Stimulated activated naive CD8-positive, alpha-beta T cell treated with anti-CD3 and anti-CD28 coated beads, Interleukin-15, Interleukin-2, amounts not matched to agents 100 ng/mL and 50 ng/mL, for 24 hours (primary cell): ENCODE measurements at regions not wholly inside any gene's neighbourhood (a gene's known extent, or its start where the extent isn't known, plus 50 kb on each side); places are given as distances from the start of the nearest gene placed in this dataset.

Experiments
- H3K27ac Mint-ChIP-seq: one replicate; pipeline ENCODE4 v1.8.0; 2021; ENCODE audit warnings: mild to moderate bottlenecking, mixed read lengths
- H3K27me3 Mint-ChIP-seq: one replicate; pipeline ENCODE4 v1.8.0; 2021; ENCODE audit warnings: mixed read lengths
- H3K36me3 Mint-ChIP-seq: one replicate; pipeline ENCODE4 v1.8.0; 2021; ENCODE audit warnings: low read depth, mixed read lengths
- H3K4me1 Mint-ChIP-seq: one replicate; pipeline ENCODE4 v1.8.0; 2021; ENCODE audit warnings: low read depth, mixed read lengths
- H3K4me3 Mint-ChIP-seq: one replicate; pipeline ENCODE4 v1.8.0; 2021; ENCODE audit warnings: mild to moderate bottlenecking, mixed read lengths
- H3K9me3 Mint-ChIP-seq: one replicate; pipeline ENCODE4 v1.8.0; 2021; ENCODE audit warnings: mixed read lengths

GRCh38 chr14:94929354-94929753, 159.4 kb upstream of the GSC start:
- Mint-ChIP-seq H3K27ac (no peak overlapping the region), H3K4me1 (no peaks in the 10 kb centered on the region)

DNA sequence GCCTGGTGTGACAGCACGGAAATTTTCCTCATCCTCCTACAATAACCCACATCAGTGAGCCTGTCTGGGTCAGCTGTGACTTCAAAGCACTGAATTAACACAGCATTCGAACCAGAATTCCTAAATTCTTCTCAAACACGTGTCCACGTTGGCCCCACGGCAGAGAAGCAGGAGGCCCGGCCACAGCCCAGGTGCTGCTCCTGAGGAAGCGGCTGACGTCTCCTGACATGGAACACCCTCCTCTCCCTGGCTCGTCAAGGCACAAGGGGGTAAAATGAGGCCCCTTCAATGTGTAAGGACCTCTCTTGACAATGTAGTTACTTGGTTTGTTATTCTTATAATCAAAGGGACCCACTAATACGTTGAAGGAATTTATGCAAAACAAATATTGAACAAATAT, 156.3 kb upstream of the GSC start:
- no peak overlapping the region for H3K27ac Mint-ChIP-seq
- no peaks in the 10 kb centered on the region for H3K4me1 Mint-ChIP-seq
- no peak overlapping the region for H3K4me3 Mint-ChIP-seq
- peaks cover 5% of the 10 kb centered on the region for H3K27me3 Mint-ChIP-seq
- H3K36me3 Mint-ChIP-seq, result no peaks in the 10 kb centered on the region
- peaks cover 4% of the 10 kb centered on the region for H3K9me3 Mint-ChIP-seq

More at GRCh38 chr14:94929354-94929753, 159.4 kb upstream of the GSC start:
- Mint-ChIP-seq H3K36me3 (no peaks in the 10 kb centered on the region), H3K4me3 (no peak overlapping the region), H3K9me3 (peaks cover 4% of the 10 kb centered on the region), H3K27me3 (peaks cover 5% of the 10 kb centered on the region)

DNA sequence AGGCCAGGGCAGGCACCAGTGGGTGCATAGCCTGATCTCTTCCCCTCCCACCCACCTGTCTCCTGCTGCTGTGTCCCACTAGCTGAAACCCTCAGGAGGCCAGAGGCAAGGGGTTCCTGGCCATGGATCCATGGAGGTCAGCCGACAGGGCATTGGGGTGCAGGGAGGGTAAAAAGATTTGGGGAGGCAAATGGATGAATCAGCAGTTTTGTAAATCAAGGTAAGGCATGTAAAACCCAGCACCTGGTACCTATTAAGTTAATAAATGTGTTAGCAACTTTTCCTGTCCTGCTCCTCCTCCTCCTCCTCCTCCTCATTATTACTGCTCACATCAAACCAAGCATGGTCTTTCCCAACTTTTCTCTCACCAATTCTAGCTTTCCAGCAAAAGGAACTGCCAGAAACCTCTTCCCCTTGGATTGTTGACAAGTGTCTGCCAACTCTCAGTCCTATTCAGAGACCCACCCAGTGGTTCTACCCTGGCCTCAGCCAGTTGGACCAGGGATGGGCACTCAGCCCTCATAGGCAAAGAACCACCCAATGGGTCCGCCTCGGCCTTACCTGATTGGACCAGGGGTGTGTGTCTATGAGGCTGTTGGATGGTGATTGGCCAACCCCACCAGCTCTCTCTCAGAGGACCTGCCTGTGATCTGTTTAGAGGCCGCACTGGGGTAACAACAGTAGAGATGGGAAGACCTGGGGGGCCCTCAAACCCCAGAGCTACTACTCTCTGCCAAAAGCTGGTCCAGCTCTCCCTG, 155.7 kb upstream of the GSC start:
- Mint-ChIP-seq H3K36me3 (no peaks in the 10 kb centered on the region), H3K27ac (peak overlapping the region; percentile 10), H3K9me3 (peaks cover 4% of the 10 kb centered on the region), H3K4me1 (no peaks in the 10 kb centered on the region), H3K4me3 (no peak overlapping the region), H3K27me3 (peaks cover 5% of the 10 kb centered on the region)

- no peaks in the 10 kb centered on the region for H3K4me1 Mint-ChIP-seq
Observed at GRCh38 chr14:94924189-94924588, 154.3 kb upstream of the GSC start.

DNA sequence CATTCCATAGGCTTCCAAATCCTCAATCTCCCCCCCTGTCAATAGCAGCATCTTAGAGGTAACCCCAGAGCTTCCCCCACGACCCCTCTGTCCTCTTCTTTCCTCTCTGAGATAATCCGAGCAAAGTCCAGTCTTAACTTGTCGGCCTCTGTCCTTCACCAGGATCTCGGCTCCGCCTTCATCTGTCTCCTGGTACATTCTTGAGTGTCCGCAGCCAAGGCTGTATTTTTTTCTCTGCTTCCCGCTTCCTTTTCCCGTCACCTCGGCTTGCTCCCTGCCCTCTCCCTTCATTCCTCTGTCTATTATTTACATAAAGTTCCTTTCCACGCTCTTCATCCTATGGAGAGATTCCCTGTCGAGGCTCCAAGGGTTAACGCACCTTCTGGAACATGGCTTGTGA, 153.9 kb upstream of the GSC start:
- Mint-ChIP-seq H3K4me1 (no peaks in the 10 kb centered on the region), H3K9me3 (peaks cover 4% of the 10 kb centered on the region), H3K27me3 (peaks cover 5% of the 10 kb centered on the region), H3K27ac (no peak overlapping the region), H3K4me3 (no peak overlapping the region), H3K36me3 (no peaks in the 10 kb centered on the region)

More at GRCh38 chr14:94924189-94924588, 154.3 kb upstream of the GSC start:
- Mint-ChIP-seq H3K9me3 (peaks cover 4% of the 10 kb centered on the region), H3K27me3 (peaks cover 5% of the 10 kb centered on the region), H3K36me3 (no peaks in the 10 kb centered on the region), H3K4me3 (no peak overlapping the region), H3K27ac (no peak overlapping the region)

DNA sequence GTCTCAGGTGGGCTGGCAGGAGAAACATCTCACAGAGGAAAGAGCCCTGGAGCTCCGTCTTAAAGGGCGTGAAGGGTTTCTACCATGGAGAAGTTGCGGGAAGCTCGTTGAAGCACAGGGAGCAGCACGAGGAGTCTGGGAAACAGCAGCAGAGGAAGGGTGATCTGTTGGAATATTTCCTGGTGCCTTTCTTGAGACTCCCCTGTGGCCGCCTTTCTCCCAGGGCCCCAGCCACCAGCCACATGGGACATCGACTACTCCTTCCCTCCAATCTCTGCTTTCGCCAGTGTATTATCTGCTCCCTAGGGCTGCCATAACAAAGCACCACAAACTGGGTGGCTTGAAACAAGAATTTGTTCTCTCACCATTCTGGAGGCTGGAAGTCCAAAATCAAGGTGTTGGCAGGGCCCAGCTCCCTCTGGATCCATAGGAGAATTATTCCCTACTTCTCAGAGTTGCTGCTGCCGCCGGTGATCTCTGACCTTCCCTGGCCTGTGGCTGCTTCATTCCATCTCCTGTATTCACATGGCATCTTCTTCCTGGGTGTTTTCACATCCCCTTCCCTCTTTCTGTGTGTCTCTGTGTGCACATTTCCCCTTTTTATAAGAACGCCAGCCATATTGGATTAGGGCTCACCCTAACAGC, 152.8 kb upstream of the GSC start:
- H3K27me3 Mint-ChIP-seq, result peaks cover 5% of the 10 kb centered on the region
- H3K36me3 Mint-ChIP-seq, result no peaks in the 10 kb centered on the region
- no peaks in the 10 kb centered on the region for H3K4me1 Mint-ChIP-seq
- H3K9me3 Mint-ChIP-seq, result peaks cover 4% of the 10 kb centered on the region
- H3K27ac Mint-ChIP-seq, result no peak overlapping the region
- no peak overlapping the region for H3K4me3 Mint-ChIP-seq

- no peaks in the 10 kb centered on the region for H3K36me3 Mint-ChIP-seq
- no peaks in the 10 kb centered on the region for H3K4me1 Mint-ChIP-seq
- no peak overlapping the region for H3K27ac Mint-ChIP-seq
Observed at GRCh38 chr14:94921882-94922585, 152.1 kb upstream of the GSC start.

GRCh38 chr14:94921456-94921855, 151.5 kb upstream of the GSC start:
- H3K27ac Mint-ChIP-seq, result no peak overlapping the region
- H3K27me3 Mint-ChIP-seq, result no peaks in the 10 kb centered on the region
- no peak overlapping the region for H3K4me3 Mint-ChIP-seq
- H3K4me1 Mint-ChIP-seq, result no peaks in the 10 kb centered on the region
- peaks cover 10% of the 10 kb centered on the region for H3K9me3 Mint-ChIP-seq
- H3K36me3 Mint-ChIP-seq, result no peaks in the 10 kb centered on the region

More at GRCh38 chr14:94921882-94922585, 152.1 kb upstream of the GSC start:
- H3K27me3 Mint-ChIP-seq, result peaks cover 5% of the 10 kb centered on the region
- H3K4me3 Mint-ChIP-seq, result no peak overlapping the region
- peaks cover 7% of the 10 kb centered on the region for H3K9me3 Mint-ChIP-seq

- Mint-ChIP-seq H3K9me3 (peaks cover 6% of the 10 kb centered on the region), H3K27me3 (no peaks in the 10 kb centered on the region), H3K4me3 (no peak overlapping the region), H3K4me1 (no peaks in the 10 kb centered on the region), H3K36me3 (no peaks in the 10 kb centered on the region), H3K27ac (no peak overlapping the region)
Observed at GRCh38 chr14:94919896-94920295, 150.0 kb upstream of the GSC start.

GRCh38 chr14:94918896-94919295, 149.0 kb upstream of the GSC start:
- Mint-ChIP-seq H3K36me3 (no peaks in the 10 kb centered on the region), H3K27ac (no peak overlapping the region), H3K4me3 (no peak overlapping the region), H3K9me3 (peaks cover 6% of the 10 kb centered on the region), H3K4me1 (no peaks in the 10 kb centered on the region), H3K27me3 (no peaks in the 10 kb centered on the region)

- Mint-ChIP-seq H3K4me1 (no peaks in the 10 kb centered on the region), H3K4me3 (no peak overlapping the region), H3K36me3 (no peaks in the 10 kb centered on the region), H3K9me3 (peaks cover 6% of the 10 kb centered on the region), H3K27me3 (no peaks in the 10 kb centered on the region), H3K27ac (no peak overlapping the region)
Observed at GRCh38 chr14:94917041-94917600, 147.2 kb upstream of the GSC start.

DNA sequence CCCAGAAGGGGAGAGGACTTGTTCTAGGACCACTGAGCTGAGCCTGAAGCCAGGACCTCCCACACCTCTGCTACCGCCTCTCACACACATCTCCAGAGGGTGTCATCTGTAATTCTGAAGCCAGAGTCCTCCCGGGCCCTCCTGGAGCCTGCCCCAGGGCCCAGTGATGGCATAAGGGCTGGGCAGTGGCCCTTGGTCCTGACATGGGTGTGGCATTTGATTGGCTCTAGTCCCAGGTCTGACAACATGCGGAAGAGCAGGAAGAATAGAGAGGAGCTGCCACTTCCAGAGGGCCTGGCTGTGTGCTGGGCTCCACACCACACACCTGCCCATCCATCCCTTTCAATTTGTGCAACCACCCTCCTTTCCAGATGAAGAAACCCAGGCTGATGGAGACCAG, 144.3 kb upstream of the GSC start:
- no peak overlapping the region for H3K4me3 Mint-ChIP-seq
- peaks cover 20% of the 10 kb centered on the region for H3K9me3 Mint-ChIP-seq
- no peak overlapping the region for H3K27ac Mint-ChIP-seq
- H3K4me1 Mint-ChIP-seq, result no peaks in the 10 kb centered on the region
- peaks cover 8% of the 10 kb centered on the region for H3K27me3 Mint-ChIP-seq
- no peaks in the 10 kb centered on the region for H3K36me3 Mint-ChIP-seq

DNA sequence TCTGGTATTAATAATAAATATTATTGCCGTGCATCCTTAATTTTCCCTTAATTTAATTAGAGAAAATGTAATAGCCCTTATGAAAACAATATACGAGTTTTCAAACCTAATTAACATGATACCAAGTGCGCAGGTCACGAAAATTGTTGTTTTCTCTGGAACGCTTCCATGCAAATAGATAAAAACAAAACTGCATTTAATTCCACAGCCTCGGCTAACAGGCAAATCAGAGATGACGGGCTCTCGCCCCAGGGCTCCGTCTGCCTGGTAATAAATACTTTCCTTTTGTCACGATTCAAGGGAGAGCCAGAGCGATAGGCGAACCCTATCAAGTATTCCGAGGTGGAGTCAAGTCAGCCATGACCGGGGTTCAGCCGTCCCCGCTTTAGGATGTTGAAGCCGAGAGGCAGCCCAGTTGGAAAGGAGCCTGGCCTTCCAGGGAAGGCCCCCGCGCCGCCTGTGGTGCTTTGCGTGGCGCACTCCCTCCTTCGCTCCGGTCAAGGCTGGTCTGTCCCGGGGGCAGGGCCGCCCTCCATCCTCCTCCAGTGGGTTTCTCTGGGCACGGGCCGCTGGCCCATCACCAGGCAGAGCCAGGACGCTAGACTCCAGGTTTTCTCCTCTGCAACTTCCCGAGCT, 137.8 kb upstream of the GSC start:
- Mint-ChIP-seq H3K9me3 (peaks cover 14% of the 10 kb centered on the region), H3K4me1 (no peaks in the 10 kb centered on the region), H3K27ac (no peak overlapping the region), H3K27me3 (peaks cover 11% of the 10 kb centered on the region), H3K4me3 (no peak overlapping the region), H3K36me3 (no peaks in the 10 kb centered on the region)

GRCh38 chr14:94906991-94907587, 137.2 kb upstream of the GSC start:
- Mint-ChIP-seq H3K4me1 (no peaks in the 10 kb centered on the region), H3K27me3 (peaks cover 11% of the 10 kb centered on the region), H3K27ac (no peak overlapping the region), H3K9me3 (peaks cover 14% of the 10 kb centered on the region), H3K4me3 (no peak overlapping the region), H3K36me3 (no peaks in the 10 kb centered on the region)
